Kidney (tissue), 13 donors: ENCODE measurements at regions not wholly inside any gene's neighbourhood (a gene's known extent, or its start where the extent isn't known, plus 50 kb on each side); places are given as distances from the start of the nearest gene placed in this dataset.

ENCODE experiments used
- DNase-seq, 5 donors: peaks; one replicate each; pipeline ENCODE4 v3.0.0-alpha.2; 2013 to 2020
- FAIRE-seq: peaks from 2 replicates; lab custom pipeline; 2012; peaks lifted over from hg19 to GRCh38; lab: Jason Lieb, UNC
- H3K27ac ChIP-seq, 2 donors: one replicate each; pipeline ENCODE4 v1.7.0; 2013; ENCODE audit warnings: low read depth in 2 of 2, low read length in 2 of 2, inconsistent platforms in 1 of 2
- H3K27me3 ChIP-seq: one replicate; pipeline ENCODE4 v1.7.1; 2013; ENCODE audit warnings: low read length, inconsistent platforms; ENCODE audit not compliant: control insufficient read depth, insufficient read depth
- H3K36me3 ChIP-seq, 3 donors: one replicate each; pipeline versions ENCODE4 v1.7.0 to v1.7.1; 2013; ENCODE audit warnings: low read length in 3 of 3, control low read depth in 1 of 3, inconsistent platforms in 1 of 3; ENCODE audit not compliant: insufficient read depth in 3 of 3, control insufficient read depth in 2 of 3
- H3K4me1 ChIP-seq, 3 donors: one replicate each; pipeline versions ENCODE4 v1.7.0 to v1.7.1; 2013; ENCODE audit warnings: low read length in 3 of 3, inconsistent platforms in 1 of 3, low read depth in 1 of 3; ENCODE audit not compliant: control insufficient read depth in 2 of 3, insufficient read depth in 2 of 3
- H3K4me3 ChIP-seq, 3 donors: one replicate each; pipeline versions ENCODE4 v1.7.0 to v1.8.1; 2013; ENCODE audit warnings: low read length in 3 of 3, control low read depth in 1 of 3, inconsistent platforms in 1 of 3
- H3K9ac ChIP-seq, 3 donors: one replicate each; pipeline versions ENCODE4 v1.7.0 to v1.7.1; 2013; ENCODE audit warnings: low read length in 3 of 3, control low read depth in 1 of 3, inconsistent platforms in 1 of 3
- H3K9me3 ChIP-seq, 3 donors: one replicate each; pipeline versions ENCODE4 v1.7.0 to v1.7.1; 2013; ENCODE audit warnings: low read length in 3 of 3, control low read depth in 1 of 3, inconsistent platforms in 1 of 3; ENCODE audit not compliant: control insufficient read depth in 2 of 3, insufficient read depth in 1 of 3
- intact Hi-C: fragments of 100-400 bp; cut with DNase I; formaldehyde crosslinking; loops from one replicate; pipeline ENCODE4 v1.11.1; 2022
- TF ChIP-seq, protein P1 (sequence below): IDR thresholded peaks from 3 replicates; pipeline ENCODE4 v1.5.1; 2012; ENCODE audit warnings: mild to moderate bottlenecking, moderate library complexity, borderline replicate concordance; ENCODE audit not compliant: insufficient read depth; ENCODE audit errors: extremely low read depth
- donor health status: control.
- donor health status: control.
- donor health status: control.
- donor health status: control.
- donor health status: control.
- donor health status: DM: yes; HTN: yes; CAD: no.
- donor health status: Normal renal cell carcinoma (clear cell type).

DNA sequence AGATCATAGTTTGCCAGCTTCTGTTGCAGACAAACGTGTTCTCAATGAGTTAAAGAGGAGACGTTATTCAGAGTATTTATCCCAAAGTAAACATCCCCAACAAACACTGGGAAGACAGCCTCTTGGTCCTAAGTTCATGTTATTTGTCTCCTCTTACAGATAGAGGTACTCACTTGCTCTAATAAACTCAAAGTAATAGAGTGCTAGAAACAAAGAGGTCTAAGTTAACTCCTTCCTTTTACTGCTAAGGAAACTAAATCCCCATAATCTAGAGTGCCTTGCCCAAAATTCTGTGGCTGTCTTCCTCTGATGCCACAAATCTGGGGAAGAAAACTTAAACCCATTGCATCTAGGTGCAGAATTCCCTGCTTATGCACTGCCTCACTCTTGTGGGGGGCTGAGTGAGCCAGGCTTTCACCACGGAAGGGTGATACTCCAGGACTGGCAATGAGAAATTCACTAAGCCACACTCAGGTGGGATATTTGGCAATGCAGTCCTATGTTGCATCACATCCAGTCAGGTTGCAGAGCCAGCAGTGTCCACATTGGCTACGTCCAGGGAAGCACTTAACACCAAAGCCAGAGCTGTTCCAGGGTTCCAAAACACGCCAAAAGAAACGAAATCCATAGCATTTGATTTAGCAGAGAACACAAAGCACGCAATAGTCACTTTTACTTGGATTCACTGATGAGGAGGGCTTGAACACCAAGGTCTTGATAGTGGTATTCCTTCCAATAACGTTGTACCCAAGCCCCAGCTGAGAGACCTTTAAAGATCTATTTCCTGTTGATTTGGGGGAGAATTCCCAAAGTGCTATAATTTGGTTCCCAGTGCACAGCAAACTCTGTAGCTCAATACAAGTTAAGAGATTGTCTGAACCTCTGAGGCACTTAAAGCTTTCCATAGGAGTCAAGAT lies 81.0 kb upstream of the FOXQ1 start:
- Histone ChIP-seq H3K36me3 (no peaks in the 10 kb centered on the region), H3K27me3 (no peaks in the 10 kb centered on the region), H3K4me1 (peaks cover 0 to 3% (median 0%) of the 10 kb centered on the region in 3 donors), H3K9me3 (no peaks in the 10 kb centered on the region), H3K4me3 (no peak overlapping the region), H3K9ac (no peak overlapping the region), H3K27ac (no peak overlapping the region)
- intact Hi-C loops: no loop called here
- DNase-seq (no peak), FAIRE-seq (no peak)
- TF ChIP-seq, protein P1, sequence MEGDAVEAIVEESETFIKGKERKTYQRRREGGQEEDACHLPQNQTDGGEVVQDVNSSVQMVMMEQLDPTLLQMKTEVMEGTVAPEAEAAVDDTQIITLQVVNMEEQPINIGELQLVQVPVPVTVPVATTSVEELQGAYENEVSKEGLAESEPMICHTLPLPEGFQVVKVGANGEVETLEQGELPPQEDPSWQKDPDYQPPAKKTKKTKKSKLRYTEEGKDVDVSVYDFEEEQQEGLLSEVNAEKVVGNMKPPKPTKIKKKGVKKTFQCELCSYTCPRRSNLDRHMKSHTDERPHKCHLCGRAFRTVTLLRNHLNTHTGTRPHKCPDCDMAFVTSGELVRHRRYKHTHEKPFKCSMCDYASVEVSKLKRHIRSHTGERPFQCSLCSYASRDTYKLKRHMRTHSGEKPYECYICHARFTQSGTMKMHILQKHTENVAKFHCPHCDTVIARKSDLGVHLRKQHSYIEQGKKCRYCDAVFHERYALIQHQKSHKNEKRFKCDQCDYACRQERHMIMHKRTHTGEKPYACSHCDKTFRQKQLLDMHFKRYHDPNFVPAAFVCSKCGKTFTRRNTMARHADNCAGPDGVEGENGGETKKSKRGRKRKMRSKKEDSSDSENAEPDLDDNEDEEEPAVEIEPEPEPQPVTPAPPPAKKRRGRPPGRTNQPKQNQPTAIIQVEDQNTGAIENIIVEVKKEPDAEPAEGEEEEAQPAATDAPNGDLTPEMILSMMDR: no peak

DNA sequence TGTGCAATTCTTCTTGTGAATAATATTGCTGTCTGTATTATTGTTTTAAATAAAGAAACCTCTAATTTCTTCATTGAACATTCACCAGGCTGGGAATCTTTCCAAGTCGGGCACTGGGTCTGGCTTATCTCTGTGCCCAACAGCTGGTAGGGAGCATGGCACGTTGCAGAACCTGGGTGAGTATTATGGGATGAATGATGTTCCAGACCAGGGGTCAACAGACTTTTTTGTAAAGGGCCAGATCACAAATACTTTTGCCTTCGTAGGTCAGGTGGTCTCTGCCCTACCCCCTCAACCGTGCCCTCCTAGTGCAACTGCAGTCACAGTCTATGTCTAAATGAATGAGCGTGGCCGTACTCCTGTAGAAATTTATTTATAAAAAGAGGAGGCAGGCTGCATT lies 81.6 kb upstream of the FOXQ1 start:
- DNase-seq (no peak), FAIRE-seq (no peak)
- TF ChIP-seq, protein P1: no peak
- H3K9ac ChIP-seq: no peak overlapping the region
- H3K27me3 ChIP-seq: no peaks in the 10 kb centered on the region
- H3K27ac ChIP-seq: no peak overlapping the region
- no peaks in the 10 kb centered on the region for H3K9me3 ChIP-seq
- intact Hi-C loops: no loop called here
- H3K4me1 ChIP-seq: peaks cover 0 to 3% (median 0%) of the 10 kb centered on the region in 3 donors
- no peaks in the 10 kb centered on the region for H3K36me3 ChIP-seq
- no peak overlapping the region for H3K4me3 ChIP-seq

DNA sequence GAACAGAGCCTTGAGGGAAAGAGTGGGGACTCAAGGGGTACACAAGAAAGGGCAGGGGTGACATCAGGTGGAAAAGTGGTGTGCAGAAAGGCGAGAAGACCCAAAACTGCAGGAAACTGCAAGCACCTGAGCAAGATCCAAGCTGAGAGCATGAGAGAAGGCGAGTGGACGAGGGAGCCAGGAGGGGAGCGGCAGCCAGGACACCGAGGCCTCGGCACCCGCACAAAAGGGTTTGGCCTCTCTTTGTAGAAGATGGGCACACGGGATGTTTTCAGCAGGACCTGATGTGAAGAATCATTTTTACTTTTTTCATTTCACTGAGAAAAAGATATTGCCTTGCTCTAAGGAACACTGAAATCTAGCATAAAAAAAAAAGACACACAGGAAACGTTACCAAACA lies 82.1 kb upstream of the FOXQ1 start:
- Histone ChIP-seq H3K27me3 (no peaks in the 10 kb centered on the region), H3K4me1 (peaks cover 0 to 3% (median 0%) of the 10 kb centered on the region in 3 donors)
- no peak for FAIRE-seq

More for the DNA sequence above, 82.1 kb upstream of the FOXQ1 start:
- intact Hi-C loops: no loop called here
- H3K4me3 ChIP-seq: no peak overlapping the region
- TF ChIP-seq, protein P1: no peak
- no peak overlapping the region for H3K9ac ChIP-seq
- no peaks in the 10 kb centered on the region for H3K36me3 ChIP-seq
- no peak overlapping the region for H3K27ac ChIP-seq
- H3K9me3 ChIP-seq: no peaks in the 10 kb centered on the region
- DNase-seq: no peak
